Bronchial epithelial cell (primary cell): ENCODE measurements at regions not wholly inside any gene's neighbourhood (a gene's known extent, or its start where the extent isn't known, plus 50 kb on each side); places are given as distances from the start of the nearest gene placed in this dataset.

Experiments
- DNase-seq: peaks from one replicate; pipeline ENCODE4 v3.0.0-alpha.2; 2010; ENCODE audit warnings: low read depth
- FAIRE-seq: peaks from 2 replicates; lab custom pipeline; 2011; peaks lifted over from hg19 to GRCh38; lab: Jason Lieb, UNC
- H3K27me3 ChIP-seq: 2 replicates; pipeline ENCODE4 v1.5.1; 2011; ENCODE audit warnings: low read length; ENCODE audit not compliant: control insufficient read depth, insufficient read depth
- H3K36me3 ChIP-seq: 2 replicates; pipeline ENCODE4 v1.5.1; 2011; ENCODE audit warnings: low read length; ENCODE audit not compliant: control insufficient read depth, insufficient read depth
- H3K4me3 ChIP-seq: 2 replicates; pipeline ENCODE4 v1.5.1; 2011; ENCODE audit warnings: mild to moderate bottlenecking, low read depth, low read length, control low read depth
- TF ChIP-seq, protein P1 (sequence below): IDR thresholded peaks from 2 replicates; pipeline ENCODE4 v1.5.1; 2011; ENCODE audit warnings: mild to moderate bottlenecking, moderate library complexity, low read length, control low read depth, inconsistent platforms; ENCODE audit not compliant: insufficient read depth, severe bottlenecking

DNA sequence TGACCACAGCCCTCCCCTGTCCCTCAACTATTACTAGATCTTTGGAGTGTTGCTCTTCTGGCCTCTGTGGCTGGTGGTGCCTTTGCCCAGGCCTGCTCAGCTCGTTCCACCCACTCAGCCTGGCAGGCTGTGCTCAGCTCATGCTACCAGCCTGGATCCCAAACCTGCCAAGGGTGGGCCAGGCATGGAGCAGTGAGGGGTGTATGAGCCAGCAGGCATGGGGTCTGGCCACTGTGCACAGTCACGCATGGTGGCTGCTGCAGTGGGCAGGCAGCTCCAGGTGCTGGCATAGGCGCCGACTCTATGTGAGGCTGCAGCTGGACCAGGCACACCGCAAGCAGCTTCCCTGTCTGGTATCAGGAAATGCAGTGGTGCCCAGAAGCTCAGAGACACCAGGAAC is 449.9 kb downstream of the MATN1 start:
- FAIRE-seq = no peak
- no peak for DNase-seq
- TF ChIP-seq, protein P1, sequence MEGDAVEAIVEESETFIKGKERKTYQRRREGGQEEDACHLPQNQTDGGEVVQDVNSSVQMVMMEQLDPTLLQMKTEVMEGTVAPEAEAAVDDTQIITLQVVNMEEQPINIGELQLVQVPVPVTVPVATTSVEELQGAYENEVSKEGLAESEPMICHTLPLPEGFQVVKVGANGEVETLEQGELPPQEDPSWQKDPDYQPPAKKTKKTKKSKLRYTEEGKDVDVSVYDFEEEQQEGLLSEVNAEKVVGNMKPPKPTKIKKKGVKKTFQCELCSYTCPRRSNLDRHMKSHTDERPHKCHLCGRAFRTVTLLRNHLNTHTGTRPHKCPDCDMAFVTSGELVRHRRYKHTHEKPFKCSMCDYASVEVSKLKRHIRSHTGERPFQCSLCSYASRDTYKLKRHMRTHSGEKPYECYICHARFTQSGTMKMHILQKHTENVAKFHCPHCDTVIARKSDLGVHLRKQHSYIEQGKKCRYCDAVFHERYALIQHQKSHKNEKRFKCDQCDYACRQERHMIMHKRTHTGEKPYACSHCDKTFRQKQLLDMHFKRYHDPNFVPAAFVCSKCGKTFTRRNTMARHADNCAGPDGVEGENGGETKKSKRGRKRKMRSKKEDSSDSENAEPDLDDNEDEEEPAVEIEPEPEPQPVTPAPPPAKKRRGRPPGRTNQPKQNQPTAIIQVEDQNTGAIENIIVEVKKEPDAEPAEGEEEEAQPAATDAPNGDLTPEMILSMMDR = no peak
- H3K27me3 ChIP-seq = no peaks in the 10 kb centered on the region
- no peak overlapping the region for H3K4me3 ChIP-seq
- H3K36me3 ChIP-seq = no peaks in the 10 kb centered on the region

DNA sequence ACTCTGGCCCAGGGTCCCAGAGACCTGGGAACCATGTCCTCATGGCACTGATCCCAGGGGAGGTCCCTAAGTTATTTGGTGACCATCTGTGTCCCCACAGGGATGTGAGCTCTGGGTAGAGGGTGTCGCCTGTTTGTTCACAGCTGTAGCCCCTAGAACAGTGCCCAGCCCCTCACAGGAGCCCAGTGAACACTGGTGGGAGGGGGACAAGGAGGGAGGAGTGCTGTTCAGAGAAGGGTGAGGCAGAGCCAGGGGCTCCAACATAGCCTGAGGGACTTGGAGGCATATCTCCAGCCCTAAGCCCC is 450.4 kb downstream of the MATN1 start:
- TF ChIP-seq, protein P1 = no peak
- Histone ChIP-seq H3K4me3 (no peak overlapping the region), H3K27me3 (no peaks in the 10 kb centered on the region), H3K36me3 (no peaks in the 10 kb centered on the region)
- DNase-seq = no peak
- no peak for FAIRE-seq

DNA sequence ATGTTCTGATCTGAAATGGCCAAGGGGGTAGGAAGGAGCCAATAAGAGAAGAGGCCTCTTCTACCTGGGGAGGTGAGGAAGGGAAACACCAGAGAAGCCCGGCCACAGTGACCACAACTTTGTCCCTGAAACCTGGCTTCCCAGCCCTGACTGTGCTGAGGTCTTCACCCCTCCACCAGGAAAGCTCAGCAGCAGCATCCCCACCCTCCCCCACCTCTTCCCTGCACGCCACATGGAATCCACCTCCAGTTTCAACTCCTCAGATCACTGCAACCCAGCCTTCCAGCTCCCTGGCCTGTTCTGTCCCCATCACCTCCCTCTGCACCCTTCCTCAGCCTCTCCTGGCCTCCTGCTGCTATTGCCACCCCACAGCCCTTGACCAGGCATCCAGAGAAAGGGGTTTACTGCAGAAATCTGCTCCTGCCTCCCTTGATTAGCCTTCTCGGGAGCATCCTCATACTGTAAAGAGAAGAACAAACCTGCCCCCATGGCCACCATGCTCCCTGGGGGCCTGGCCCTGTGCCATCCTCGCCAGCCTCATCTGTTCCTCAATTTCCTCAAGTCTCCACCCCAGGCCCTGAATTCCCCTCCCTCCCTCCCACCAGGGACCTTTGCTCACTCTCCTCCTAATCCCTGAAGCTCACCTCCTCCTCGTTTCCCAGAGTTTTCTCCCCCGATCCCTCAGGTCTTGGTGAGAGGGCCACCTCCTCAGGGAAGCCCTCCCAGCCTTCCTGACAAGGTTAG is 450.9 kb downstream of the MATN1 start:
- FAIRE-seq (peak; percentile 80), DNase-seq (no peak)
- TF ChIP-seq, protein P1 = no peak
- Histone ChIP-seq H3K4me3 (no peak overlapping the region), H3K27me3 (no peaks in the 10 kb centered on the region), H3K36me3 (no peaks in the 10 kb centered on the region)

DNA sequence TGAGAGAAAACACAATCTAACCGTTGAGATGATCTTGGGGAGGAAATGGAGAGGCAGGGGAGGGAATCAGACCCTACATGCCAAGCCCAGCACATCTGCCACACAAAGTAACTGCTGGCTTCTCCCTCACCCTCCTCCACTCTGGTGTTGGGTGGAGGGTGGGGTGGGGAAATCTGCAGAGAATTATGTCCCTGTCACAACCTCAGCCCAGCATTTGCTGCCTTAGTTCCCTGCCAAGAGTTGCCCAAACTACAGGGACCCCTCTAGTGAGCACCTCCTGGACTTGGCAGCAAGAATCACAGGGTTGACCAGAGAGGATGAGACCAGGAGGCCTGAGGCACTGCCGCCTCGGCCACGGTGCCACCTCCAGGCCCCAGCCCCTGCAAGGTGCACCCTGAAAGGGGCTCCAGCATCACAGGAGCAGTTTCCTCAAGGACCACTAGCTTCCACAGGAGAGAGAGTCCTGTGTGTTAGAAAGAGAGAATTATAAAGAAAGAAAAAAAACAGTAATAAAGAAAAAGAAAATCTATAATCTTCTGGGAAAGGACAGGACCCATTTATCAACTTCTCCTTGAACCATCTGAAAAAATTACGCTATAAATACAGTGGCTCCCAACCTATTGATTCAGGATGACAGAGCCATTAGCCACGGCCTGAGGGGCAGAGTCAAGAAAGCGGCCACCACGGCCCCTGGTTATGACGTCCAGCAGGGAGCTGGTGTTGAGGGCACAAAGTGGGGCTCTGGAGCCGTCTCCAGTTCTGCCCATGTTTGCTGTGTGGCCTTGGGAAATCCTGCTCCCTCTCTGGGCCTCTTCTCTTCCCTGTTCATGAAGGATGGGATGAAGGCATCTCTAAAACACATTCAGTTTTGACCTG is 451.7 kb downstream of the MATN1 start:
- FAIRE-seq (no peak), DNase-seq (no peak)
- Histone ChIP-seq H3K4me3 (no peak overlapping the region), H3K36me3 (no peaks in the 10 kb centered on the region), H3K27me3 (no peaks in the 10 kb centered on the region)
- TF ChIP-seq, protein P1 = no peak

DNA sequence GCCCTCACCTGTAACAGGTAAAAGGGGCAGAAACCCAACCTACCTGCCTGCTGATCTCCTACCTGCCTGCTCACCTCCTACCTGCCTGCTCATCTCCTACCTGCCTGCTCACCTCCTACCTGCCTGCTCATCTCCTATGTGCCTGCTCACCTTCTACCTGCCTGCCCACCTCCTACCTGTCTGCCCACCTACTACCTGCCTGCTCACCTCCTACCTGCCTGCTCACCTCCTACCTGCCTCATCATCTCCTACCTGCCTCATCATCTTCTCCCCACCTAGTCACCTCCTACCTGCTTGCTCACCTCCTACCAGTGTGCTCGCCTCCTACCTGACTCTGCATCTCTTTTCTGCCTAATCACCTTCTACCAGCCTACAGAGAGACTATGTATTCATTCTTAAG is 452.9 kb downstream of the MATN1 start:
- Histone ChIP-seq H3K27me3 (no peaks in the 10 kb centered on the region), H3K36me3 (no peaks in the 10 kb centered on the region), H3K4me3 (no peak overlapping the region)
- TF ChIP-seq, protein P1 = no peak
- DNase-seq = no peak
- no peak for FAIRE-seq
